GM18511 (cell line): ENCODE measurements at regions not wholly inside any gene's neighbourhood (a gene's known extent, or its start where the extent isn't known, plus 50 kb on each side); places are given as distances from the start of the nearest gene placed in this dataset.

Experiments
- ATAC-seq: cut with Tn5 transposase; IDR thresholded peaks from one replicate; pipeline ENCODE4 v1.9.1; 2021; ENCODE audit warnings: mild to moderate bottlenecking, moderate library complexity; ENCODE audit not compliant: unreplicated experiment

DNA sequence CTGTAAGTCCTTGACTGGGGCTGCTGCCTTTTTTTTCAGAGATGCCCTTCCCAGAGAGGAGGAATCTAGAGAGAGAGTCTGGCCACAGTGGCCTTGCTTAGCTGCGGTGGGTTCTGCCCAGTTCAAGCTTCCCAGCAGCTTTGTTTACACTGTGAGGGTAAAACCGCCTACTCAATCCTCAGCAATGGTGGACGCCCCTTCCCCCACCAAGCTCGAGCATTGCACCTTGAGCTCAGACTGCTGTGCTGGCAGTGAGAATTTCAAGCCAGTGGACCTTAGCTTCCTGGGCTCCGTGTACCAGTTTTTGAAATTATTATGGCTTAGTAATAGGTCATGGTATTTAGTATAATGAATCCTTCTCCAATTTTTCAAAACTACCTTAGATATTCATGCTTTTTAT lies 395.4 kb downstream of the NPIPA7 start:
- ATAC-seq, result no peak

DNA sequence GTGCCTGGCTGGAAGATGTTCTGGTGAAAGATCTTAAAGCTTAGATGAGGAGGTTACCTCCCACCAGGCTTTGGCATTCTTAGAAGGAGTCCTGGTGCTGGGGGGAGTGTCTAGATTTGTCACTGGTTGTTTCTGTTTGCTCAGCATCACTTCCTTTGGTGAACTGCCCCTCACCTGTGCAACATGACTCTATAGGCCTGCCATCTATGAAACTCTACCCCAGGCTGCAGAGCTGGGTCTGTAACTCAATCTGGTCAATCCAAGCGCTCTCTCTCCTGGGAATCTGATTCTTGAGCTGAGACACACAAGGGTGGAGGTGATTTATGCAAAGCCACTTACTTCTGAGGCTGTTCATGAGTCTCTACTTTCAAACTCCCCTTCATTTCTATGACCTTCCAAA lies 399.4 kb downstream of the NPIPA7 start:
- no peak for ATAC-seq

DNA sequence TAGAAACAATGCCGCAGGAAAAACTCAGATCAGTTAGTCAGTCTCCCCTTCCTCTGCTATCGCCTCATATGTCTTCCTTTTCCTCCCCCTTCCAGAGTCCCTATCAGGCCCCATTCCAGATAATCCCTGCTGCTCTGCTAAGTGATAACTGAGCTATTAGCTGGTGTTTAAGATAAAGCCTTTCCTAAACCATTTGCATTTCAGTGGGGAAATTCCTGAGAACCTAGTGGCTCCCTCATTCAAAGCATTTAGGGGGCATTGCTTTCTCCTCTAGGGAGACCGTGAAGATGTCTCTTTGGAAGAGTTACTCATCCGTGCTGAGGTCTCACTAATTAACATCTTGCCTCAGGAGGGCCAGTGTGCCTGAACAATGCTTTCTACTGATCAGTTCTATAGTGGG lies 401.6 kb downstream of the NPIPA7 start:
- ATAC-seq, result no peak

DNA sequence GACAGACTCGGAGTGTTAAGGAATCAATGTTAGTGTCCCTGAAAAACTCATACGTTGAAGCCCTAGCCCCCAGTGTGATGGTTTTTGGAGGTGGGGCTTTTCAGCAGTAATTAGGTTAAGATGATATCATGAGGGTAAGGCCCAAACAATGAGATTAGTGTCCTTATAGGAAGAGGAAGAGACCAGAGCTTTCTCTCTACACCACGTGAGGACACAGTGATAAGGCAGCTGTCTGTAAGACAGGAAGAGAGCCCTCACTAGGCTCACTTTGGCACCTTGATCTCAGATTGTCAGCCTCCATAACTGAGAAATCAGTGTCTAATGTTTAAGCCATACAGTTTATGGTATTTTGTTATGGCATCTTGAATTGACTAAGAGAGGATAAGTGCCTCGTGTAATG lies 403.2 kb downstream of the NPIPA7 start:
- no peak for ATAC-seq

DNA sequence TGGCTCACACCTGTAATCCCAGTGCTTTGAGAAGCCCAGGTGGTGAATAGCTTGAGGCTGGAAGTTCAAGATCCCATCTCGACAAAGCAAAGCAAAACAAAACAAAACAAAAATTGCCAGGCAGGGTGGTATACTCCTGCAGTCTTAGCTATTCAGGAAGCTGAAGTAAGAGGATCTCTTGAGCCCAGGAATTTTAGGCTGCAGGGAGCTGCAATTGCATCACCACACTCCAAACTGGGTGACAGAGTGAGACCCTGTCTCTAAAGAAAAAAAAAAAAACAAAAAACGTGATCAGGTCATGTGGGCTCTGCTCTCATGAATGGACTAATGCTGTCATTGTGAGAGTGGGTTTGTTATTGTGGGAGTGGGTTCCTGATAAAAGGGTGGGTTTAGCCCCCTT lies 409.1 kb downstream of the NPIPA7 start:
- no peak for ATAC-seq

DNA sequence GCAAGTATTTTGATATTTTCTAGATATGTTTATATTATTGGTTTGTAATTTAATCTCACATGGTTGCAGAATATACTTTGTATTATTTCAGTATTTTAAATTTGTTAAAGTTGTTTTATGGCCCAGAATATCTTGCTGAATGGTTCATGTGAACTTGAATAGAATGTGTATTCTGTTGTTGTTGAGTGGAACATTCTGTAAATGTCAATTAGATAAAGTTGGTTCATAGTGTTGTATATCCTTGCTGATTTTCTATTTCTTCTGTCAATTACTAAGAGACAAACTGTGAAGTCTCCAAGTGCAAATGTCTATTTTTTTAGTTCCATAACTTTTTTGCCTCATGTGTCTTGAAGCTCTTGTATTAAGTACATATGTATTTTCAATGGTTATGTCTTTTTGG lies 411.7 kb downstream of the NPIPA7 start:
- ATAC-seq, result no peak

DNA sequence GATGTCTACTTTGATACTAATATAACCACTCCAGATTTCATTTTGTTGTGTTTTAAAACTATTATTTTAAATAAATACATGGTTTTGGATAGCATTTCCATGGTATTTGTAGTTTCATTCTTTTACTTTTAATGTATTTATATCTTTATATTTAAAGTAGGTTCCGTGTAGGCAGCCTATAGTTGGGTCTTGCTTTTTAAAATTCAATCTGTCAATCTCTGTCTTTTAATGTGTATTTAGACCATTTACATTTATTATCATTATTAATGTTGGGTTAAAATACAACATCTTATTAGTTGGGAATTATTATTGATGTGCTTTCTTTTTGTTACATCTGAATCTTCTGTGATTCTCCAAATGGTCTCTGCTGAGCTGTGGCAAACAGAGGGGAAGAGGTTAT lies 412.1 kb downstream of the NPIPA7 start:
- ATAC-seq, result no peak

DNA sequence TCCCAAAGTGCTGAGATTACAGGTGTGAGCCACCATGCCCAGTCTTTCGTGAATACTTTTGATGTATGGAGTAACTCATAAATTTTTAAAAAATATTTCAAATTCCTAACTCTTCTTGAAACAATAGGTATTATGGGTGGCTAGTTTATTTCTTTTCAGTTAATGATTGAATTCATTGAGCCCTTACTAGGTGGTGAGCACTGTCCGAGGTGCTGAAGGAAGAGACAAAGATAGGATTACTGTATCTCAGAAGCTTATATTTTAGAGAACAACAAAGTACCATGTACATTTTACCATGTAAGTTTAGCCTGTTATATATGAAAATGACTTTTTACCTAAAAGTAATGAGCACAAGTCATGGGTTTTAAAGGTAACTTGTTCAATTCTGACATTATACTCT lies 418.3 kb downstream of the NPIPA7 start:
- ATAC-seq, result no peak

DNA sequence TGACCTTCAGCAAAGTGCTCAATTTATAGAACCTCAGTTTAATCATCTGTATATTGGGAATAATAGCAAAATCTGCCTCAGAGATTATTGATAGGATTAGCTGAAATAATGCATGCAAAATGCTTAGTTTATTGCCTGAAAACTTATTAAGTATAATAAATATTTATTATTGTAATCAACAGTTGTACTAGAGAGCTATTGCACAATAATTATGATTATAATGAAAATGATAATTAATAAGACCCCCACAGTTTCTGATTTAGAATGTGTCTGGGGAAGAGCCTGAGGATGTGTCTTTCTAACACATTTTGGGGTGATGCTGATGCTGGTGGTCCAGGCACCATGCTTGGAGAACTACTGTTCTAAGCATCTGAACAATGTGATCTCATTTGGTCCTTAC lies 419.6 kb downstream of the NPIPA7 start:
- ATAC-seq, result no peak

DNA sequence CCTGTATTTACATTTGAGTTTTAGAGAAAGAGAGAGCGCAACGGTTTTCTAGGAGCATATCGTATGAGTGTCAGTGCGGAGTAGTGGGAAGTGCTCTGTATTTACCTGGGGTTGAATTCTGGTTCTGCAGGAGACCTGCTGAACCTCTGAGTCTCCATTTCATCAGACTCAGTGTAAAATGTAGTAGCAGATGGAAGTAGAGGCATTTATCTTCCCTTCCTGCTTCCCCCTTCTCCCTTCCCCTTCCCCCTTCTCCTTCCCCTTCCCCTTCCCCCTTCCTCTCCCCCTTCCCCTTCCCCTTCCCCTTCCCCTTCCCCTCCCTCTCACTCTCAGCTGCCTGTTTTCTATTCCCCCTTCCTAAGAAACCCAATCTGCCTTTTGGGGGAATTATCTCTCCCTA lies 426.9 kb downstream of the NPIPA7 start:
- no peak for ATAC-seq

DNA sequence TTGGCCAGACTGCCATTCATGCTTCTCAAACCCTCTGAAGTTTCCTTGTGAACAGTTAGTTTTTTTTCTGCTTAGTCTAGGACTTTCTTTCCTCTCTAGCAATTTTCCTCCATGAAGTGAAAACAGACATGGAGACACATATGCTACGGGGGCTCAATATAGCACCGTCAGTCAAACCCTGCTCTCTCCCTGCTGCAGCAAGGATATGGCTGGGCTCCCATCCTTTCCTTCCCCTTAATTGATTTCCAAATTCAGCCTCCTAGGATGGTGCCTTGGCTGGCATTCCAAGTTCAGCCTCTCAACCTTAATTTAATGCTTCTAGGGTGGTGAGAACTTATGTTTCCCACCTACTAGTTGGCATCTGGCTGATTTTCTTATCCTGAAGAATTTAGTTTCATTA lies 436.7 kb downstream of the NPIPA7 start:
- ATAC-seq, result no peak

DNA sequence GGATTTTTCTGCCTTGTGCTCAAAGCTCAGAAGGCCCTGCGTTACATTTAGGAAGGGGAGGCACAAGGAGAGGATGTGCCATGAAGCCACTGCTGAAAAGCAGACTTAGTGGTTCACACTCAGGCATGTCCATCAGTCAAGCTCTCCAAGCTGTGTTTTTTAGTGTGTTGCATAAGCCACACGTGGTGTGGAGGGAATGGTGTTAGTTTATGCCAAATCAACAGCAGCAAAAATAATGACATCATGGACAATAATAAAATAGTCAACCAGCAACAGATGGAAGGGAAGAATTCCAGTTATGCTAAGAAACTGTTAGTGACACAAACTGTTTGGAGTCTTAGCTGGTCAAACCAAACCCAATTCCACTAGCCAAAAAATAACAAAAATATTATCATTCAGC lies 438.3 kb downstream of the NPIPA7 start:
- ATAC-seq, result no peak

DNA sequence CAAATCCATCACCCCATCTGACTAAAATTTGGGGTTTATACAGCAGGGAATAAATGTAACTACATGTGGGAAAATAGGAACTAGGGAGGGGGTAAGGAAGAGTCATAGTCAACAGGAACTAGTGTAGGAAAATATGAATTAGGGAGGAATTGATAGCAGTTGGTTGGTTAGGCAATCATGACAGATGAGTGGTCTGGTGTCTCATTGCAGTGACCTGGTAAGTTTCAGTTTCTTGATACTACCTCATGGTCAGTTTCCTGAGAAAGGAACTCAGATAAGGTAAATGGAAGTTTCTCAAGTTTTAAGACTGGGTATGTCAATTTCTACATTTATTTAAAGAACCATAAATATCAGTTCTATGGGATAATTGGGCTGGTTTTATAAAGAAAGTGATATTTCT lies 442.3 kb downstream of the NPIPA7 start:
- ATAC-seq, result no peak

DNA sequence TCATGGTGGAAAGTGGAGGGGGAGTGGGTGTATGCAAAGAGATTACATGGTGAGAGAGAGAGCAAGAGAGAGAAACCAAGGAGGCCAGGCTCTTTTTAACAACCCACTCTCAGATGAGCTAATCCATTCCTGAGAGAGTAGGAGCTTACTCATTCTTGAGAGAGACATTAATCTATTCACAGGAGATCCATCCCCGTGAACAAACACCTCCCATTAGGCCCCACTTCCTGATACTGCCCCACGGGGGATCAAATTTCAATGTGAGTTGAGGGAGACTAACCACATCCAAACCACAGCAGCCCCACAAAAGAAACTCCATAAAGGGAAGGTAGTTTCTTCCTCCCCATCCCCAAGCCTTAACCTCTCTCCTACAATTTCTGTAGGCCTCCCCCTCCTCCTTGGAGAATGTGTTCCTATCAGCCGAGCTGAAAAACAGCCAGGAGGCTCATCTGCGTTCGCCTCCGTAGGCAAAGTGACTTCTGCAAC lies 450.0 kb downstream of the NPIPA7 start:
- ATAC-seq, result no peak

DNA sequence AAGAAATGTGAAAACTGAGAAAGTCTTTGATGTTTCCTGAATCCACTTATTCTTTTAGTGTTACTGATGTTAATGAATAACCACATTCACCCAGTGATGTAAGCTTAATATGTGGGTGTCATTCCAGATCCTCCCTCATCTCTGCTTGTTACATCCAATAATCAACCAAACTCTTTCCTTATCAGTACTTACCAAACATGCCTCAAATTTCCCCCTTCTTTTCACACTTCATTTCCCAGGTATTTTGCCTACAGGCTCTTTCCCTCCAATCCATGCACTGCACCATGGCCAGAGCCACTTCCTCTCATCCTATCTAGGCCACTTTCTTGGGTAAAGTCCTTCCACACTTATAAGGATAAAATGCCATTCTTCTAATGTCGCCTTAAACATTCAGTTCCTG lies 451.5 kb downstream of the NPIPA7 start:
- no peak for ATAC-seq

DNA sequence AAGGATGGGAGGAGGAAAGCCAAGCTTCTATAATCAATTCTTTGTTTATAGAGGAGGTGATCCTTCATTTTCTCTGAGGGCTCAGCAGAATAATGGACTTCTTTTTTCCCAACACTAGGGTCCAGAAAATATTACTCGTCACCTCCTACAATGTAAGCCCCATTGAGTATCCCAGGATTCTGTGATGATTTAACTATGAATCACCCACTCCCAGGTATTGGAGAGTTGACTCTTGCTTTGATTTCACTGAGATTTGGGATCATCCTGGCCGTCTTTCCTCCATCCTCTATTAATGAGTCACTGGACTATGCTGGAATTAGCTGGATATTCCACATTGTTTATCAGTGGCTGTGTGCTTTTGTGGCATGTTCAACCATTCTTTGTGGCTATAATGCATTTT lies 452.0 kb downstream of the NPIPA7 start:
- ATAC-seq, result no peak

DNA sequence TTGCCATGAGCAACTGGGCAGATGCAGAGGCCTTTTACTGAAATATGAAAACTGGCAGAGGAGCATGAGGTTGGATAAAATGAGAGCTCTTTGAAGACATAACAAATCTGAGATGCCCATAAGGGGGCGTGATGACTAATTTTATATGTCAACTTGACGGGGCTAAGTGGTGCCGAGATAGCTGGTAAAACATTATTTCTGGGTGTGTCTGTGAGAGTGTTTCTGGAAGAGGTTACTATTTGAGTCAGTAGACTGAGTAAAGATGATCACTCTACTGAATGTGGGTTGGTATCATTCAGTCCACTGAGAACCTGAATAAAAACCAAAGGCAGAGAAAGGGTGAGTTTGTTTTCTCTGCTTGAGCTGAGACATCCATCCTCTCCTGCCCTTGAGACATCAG lies 454.2 kb downstream of the NPIPA7 start:
- no peak for ATAC-seq

DNA sequence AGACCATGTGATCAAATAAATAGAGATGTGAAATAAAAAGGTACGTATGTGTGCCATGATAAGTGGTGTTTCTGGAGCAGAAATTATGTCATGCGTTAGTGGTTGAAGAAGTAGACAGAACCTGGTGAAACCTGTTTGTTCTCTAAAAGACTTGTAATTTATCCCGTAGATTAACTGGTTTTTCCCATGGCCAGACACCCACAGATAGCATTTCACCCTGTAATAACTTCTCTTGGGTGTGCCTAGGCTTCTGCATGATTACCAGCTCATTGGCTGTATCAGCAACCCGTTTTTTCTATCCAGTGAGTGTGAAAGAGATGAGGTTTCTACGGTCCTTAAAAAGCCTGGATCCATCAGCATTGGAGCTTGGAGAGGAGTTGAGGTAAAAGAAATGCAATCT lies 471.3 kb downstream of the NPIPA7 start:
- no peak for ATAC-seq

DNA sequence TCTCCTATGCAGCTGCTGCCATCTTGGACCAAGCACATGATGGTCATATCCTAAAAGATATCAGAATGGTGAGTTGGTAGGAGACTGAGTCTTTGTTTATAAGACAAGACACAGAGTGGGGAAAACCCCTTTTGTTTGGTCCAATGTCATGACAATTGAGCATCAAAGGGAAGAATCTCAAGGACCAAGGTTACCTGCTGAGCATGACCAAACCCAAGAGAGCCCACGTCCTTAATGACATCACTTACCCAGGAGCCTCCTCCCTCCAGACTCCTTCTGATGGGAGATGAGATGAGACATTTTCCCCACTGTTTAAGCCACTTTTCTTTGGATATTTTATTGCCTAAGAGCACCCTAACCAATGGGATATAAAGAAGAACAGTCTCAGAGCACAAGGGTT lies 478.1 kb downstream of the NPIPA7 start:
- no peak for ATAC-seq

DNA sequence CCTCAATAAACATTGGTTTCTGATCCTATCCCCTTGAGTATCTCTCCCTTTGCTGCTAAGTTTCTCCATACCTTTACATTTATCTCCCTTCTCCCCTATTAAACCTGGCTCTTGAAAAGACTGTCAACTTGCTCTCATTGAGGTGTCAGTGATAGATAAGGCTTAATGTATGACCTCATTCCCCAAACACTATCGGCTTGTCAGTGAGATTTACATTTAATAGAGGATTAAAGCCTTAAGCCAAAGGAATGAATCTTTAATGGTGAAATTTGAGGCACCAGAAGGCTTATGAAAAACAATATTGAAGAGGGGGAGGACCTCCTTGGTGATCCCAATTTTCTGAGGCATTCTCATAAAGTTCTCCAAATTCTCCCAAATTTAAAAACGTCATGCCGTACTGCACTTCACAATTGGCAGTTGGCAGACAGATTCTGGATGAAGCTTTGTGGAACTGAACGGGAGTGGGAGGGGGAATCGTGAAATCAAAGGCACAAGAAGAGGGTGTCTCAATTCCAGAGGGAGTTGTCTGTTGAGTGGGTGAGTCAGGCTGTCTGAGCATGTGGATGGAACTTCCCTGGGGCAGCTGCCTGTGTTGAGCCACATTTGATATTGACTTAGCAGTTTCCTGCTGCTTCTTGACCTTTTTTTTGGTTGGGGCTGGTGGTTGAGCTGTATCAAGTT lies 478.8 kb downstream of the NPIPA7 start:
- no peak for ATAC-seq

DNA sequence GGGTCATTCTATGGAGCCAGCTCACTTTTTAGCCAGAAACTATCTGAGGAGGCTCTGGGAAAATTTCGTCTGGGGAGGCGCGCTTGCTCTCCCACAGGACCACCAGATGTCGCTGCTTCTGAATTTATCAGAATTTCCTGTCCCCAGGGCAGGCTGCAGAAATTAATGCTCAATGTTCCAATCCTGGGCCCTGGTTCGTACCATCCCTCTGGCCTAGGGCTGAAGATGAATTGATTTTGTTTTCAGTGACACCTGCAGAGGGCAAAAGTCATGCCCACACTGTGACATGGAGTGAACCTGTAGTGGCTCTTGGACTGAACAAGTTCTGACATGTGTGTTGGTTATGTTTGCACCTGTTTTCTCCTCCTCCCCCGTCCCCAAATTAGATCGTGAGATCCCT lies 482.6 kb downstream of the NPIPA7 start:
- no peak for ATAC-seq

DNA sequence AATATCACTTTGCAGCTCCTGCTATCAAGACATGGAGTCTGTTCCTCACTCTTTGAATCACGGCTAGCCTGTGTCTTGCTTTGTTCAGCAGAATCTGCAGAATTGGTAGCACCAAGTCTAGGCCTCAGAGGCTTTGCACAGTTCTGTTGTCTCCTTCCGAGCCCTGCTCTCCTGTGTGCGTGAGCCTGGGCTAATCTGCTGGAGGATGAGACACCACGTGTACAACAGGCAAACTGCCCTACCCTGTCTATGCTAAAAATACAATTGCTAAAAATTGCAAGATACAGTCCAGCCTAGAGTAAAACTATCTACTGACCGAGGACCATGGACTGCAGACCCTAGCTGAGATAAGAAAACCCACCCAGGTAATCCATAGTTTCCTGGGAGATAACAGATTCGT lies 484.7 kb downstream of the NPIPA7 start:
- no peak for ATAC-seq

DNA sequence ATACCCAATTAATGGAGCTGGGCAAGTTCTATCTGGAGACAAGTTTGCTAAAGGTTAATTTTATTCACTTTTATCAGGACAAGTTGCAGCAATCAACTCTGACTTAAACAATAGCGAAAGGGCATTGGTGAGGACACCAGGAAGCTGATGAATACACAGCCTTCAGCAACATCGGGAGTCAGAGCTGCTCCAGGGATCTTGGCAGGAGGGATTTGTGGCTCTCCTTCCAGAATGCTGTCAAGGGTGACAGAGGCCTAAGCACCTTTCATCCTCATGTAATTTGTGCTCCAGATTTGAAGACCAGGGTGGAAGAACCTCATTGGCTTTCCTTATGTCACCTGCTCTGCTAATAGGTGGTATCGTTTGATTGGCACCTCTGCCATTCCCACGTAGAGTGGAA lies 485.6 kb downstream of the NPIPA7 start:
- no peak for ATAC-seq
